Fibroblast of pulmonary artery (primary cell): ENCODE measurements at regions not wholly inside any gene's neighbourhood (a gene's known extent, or its start where the extent isn't known, plus 50 kb on each side); places are given as distances from the start of the nearest gene placed in this dataset.

Experiments used
- DNase-seq: peaks from one replicate; pipeline ENCODE4 v3.0.0-alpha.2; 2010; ENCODE audit warnings: low read depth
- H3K4me3 ChIP-seq: replicated peaks from 2 replicates; pipeline ENCODE4 v1.5.1; 2011; ENCODE audit warnings: low read depth, mild to moderate bottlenecking, control low read depth, low read length, moderate library complexity
- TF ChIP-seq, protein P1 (sequence below): IDR thresholded peaks from 2 replicates; pipeline ENCODE4 v1.5.1; 2011; ENCODE audit warnings: mild to moderate bottlenecking, control low read depth, low read length, inconsistent platforms; ENCODE audit errors: missing control alignments

DNA sequence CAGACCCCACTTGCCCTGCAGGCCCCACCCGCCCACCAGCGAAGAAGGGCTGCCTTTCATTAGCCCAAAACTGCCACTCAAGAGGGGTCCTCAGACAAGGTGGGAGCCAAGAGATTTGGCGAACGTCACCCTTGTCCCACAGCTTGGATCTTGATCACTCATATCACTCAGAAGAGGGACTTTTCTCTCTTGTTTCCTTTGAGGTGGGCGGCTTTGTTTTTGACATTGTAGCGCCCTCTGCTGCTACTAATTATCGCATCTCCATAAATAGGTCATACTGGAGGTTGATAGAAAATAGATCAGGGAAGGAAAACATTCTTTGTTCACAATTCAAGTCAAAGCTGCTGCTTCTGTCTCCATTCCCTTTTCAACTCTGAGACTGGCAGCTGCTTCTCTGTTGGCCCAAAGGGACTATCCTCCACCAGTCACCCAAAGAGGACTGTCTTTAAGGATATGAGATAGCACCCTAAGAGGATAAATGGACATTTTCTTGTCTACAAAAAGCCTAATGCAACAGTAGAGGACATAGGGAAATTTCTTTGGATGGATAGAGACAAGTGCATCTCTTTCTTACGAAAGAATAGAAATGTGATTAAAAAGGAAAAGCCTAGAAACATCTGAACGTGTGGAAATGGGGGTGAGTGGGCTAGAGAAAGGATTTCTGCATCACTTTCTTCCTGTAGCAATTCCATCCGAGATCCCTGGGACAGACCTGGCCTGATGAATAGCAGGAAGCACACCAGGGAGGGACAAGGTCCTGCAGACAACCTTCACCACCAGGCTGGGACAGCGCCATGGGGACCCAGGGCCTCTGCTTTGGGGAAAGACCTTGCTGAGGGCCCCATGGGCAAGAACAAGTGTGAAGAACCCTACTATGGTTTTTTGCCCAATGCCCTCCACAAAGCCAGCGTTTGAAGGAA lies 115.8 kb downstream of the DAD1 start:
- TF ChIP-seq, protein P1, sequence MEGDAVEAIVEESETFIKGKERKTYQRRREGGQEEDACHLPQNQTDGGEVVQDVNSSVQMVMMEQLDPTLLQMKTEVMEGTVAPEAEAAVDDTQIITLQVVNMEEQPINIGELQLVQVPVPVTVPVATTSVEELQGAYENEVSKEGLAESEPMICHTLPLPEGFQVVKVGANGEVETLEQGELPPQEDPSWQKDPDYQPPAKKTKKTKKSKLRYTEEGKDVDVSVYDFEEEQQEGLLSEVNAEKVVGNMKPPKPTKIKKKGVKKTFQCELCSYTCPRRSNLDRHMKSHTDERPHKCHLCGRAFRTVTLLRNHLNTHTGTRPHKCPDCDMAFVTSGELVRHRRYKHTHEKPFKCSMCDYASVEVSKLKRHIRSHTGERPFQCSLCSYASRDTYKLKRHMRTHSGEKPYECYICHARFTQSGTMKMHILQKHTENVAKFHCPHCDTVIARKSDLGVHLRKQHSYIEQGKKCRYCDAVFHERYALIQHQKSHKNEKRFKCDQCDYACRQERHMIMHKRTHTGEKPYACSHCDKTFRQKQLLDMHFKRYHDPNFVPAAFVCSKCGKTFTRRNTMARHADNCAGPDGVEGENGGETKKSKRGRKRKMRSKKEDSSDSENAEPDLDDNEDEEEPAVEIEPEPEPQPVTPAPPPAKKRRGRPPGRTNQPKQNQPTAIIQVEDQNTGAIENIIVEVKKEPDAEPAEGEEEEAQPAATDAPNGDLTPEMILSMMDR = peak; percentile 58
- DNase-seq = peak; percentile 76
- H3K4me3 ChIP-seq = no peak overlapping the region

DNA sequence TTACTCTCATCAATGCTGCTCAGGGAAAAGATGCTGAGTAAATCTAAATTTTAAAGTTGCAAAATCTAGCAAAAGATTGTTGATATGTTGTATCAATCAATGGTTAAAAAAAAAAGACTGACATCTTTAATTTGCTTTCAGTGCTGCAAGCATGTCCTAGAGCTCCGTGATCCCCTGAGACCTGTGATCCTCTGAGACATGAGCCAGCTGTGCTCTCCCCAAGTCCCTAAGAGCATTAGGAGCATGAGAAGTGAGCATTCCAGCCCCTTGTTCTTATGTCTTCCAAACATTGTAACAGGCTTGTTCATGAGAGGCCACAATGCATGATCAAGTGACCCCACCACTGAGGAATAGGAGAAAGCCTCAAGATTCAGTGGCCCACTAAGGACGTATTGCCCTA lies 116.6 kb downstream of the DAD1 start:
- no peak for DNase-seq
- TF ChIP-seq, protein P1 = no peak
- no peak overlapping the region for H3K4me3 ChIP-seq

DNA sequence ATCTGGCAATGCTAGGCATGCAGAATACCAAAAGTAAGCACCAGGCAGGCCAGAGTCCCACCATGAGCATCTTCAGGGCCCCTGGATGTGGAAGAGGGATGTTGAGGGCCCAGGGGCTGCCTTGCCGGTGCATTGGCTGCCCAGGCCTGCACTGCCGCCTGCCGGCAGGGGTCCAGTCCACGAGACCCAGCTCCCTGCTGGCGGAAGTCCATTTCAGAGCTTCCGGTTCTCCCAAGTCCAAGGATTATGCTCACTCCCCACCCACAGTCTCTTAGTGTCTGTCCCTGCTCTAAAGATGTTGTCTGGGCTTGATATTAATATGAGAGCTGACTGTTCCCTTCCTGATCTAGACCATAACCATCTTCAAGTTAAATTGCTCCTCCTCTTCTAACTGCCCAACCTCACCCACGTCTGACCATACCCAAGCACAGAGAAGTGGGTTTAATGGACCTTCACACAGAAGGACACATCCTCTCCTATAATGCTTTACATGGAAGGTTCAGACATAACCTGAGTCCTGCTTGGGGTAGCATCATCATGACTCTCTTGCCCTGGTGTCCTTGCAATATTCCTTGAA lies 117.4 kb downstream of the DAD1 start:
- DNase-seq = peak; percentile 65
- H3K4me3 ChIP-seq = no peak overlapping the region
- TF ChIP-seq, protein P1 = peak; percentile 67

DNA sequence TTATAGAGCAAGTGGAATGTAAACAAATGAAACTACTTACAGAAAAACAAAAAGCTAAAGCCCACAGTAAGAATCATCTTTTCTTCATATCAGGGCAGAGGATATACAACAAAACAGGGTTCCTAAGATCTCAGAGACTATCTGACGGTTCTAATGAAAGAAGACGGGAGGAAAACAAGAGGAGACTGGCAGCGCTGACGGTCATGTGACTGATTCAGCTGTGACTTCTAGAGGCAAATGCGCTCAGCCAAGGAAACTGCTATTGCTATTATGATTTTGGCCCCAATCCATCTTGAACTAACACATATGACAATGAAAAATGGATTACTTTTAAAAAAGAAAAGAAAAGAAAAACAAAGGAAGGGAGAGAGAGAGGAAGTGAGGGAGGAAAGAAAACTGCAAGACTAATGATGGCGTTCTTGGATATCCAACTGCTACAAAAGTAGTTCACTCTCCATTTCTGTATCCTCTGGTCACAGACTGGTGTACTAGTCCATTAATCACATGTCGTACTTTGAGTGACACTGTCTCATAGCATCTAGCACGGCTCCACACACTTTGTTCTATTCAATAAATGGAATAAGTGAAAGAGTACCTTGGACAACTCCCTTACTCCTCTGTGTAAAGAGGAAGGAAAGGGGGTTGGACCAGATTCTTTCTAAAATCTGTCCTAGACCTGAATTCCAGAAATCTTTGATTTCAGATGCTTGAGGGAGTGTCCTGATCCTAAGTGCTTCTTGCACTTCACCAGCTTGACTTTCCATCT lies 119.3 kb downstream of the DAD1 start:
- no peak overlapping the region for H3K4me3 ChIP-seq
- TF ChIP-seq, protein P1 = no peak
- DNase-seq = no peak

DNA sequence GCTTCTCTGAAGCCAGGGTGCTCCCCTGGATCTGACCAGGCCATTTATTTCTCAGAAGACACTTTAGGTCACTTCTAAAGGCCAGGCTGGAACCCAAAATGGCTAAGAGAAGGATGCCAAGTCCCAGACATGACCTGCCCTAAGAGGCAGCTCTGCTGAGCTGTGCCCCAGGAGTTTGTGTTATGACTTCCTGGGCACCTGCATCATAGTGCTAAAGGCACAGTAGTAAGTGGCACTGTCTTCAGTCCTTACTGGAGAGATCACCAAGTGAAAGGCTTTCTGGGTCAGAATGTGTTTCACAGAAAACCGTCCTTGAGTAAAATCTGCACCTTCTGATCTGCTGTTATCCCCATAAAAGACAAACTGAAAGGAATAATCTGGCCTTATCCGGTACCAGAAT lies 120.2 kb downstream of the DAD1 start:
- H3K4me3 ChIP-seq = no peak overlapping the region
- no peak for DNase-seq
- TF ChIP-seq, protein P1 = no peak

DNA sequence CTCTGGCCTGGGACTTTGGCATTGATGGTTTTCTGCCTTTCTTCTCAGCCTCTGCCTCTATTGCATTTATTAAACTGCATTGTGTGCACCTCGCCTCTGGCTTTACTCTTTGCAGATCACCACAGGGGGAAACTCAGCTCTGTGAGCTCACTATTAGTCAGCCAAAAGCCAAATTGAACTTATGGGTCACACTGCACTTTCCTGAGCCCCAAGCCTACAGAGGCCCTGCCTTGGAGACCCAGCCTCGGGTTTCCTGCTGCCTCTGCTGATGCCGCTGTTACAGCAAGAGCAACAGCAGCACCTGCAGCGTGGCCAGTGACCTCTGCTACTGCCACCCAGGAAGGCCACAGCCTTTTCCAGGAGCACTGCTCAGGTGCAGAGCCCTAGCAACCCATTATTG lies 122.5 kb downstream of the DAD1 start:
- no peak overlapping the region for H3K4me3 ChIP-seq
- DNase-seq = no peak
- TF ChIP-seq, protein P1 = no peak
